22Rv1 (cell line): ENCODE measurements at regions not wholly inside any gene's neighbourhood (a gene's known extent, or its start where the extent isn't known, plus 50 kb on each side); places are given as distances from the start of the nearest gene placed in this dataset.

ENCODE experiments used
- CTCF ChIP-seq: fragments of 450-650 bp; IDR thresholded peaks from 2 replicates; pipeline ENCODE4 v1.5.1; 2017; ENCODE audit warnings: mild to moderate bottlenecking
- ZFX ChIP-seq: fragments of 450-650 bp; IDR thresholded peaks from 2 replicates; pipeline ENCODE4 v1.6.1; 2017; ENCODE audit warnings: antibody characterized with exemption, borderline replicate concordance

DNA sequence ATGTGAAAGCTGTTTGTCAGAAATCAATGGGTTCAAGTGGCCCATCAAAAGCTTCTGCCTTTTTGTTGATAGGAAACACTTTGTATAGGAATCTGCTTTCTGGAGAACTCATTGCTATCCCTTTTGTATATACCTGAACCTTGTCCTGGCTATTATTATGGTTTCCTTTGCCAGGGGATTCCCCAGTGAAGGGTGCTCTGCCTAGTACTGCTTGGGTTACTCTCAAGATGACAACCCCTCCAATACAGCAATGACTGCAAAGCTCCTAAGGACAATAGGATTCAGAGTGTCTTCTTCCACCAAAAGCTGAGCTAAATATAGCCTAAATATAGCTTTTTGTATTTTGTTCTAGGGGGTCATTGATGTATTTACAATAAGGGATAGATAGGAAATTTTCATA, 54.0 kb upstream of the PTPRK start:
- TF ChIP-seq CTCF, result no peak
- no peak for TF ChIP-seq ZFX
